Caco-2 (cell line): ENCODE measurements at regions not wholly inside any gene's neighbourhood (a gene's known extent, or its start where the extent isn't known, plus 50 kb on each side); places are given as distances from the start of the nearest gene placed in this dataset.

ENCODE experiments used
- BruUV-seq: library from RNA; stranded (reverse); fragments of 400-500 nt; replicated peaks from 2 replicates; lab custom pipeline; 2021; lab: Mats Ljungman, UMichigan
- CTCF ChIA-PET: fragments of 300-600 bp; sonication (Branson Sonifier 250); formaldehyde crosslinking; loops from one replicate; lab custom pipeline; 2022; ENCODE audit warnings: antibody characterized with exemption; lab: Charles Lee
- POLR2A ChIA-PET: fragments of 300-600 bp; sonication (Branson Sonifier 250); formaldehyde crosslinking; loops from one replicate; lab custom pipeline; 2022; ENCODE audit warnings: antibody characterized with exemption; lab: Charles Lee
- DNase-seq, 2 experiments: peaks; one replicate each; pipeline versions ENCODE4 v3.0.0 to v3.0.0-alpha.2; 2020 to 2022
- H3K27me3 ChIP-seq: replicated peaks from 2 replicates; pipeline ENCODE4 v1.6.0; 2011; ENCODE audit warnings: low read length; ENCODE audit not compliant: control insufficient read depth, insufficient read depth
- H3K36me3 ChIP-seq: 2 replicates; pipeline ENCODE4 v1.5.1; 2011; ENCODE audit warnings: low read length; ENCODE audit not compliant: control insufficient read depth, insufficient read depth
- H3K4me1 ChIP-seq: fragments of 250-450 bp; sonication (Bioruptor Pico); 2 replicates; pipeline ENCODE4 v1.5.1; 2020; ENCODE audit warnings: mild to moderate bottlenecking
- H3K4me3 ChIP-seq: 2 replicates; pipeline ENCODE4 v1.5.1; 2011; ENCODE audit warnings: low read depth, mild to moderate bottlenecking, control low read depth, low read length
- H3K9me3 ChIP-seq: fragments of 250-450 bp; sonication (Bioruptor Pico); 2 replicates; pipeline ENCODE4 v1.5.1; 2020; ENCODE audit warnings: mild to moderate bottlenecking, moderate library complexity
- H3K27ac Mint-ChIP-seq: one replicate; pipeline ENCODE4 v1.8.0; 2022; ENCODE audit warnings: mixed read lengths; ENCODE audit not compliant: unreplicated experiment
- H3K27me3 Mint-ChIP-seq: one replicate; pipeline ENCODE4 v1.8.0; 2022; ENCODE audit warnings: mixed read lengths; ENCODE audit not compliant: insufficient read depth, unreplicated experiment
- H3K36me3 Mint-ChIP-seq: one replicate; pipeline ENCODE4 v1.8.0; 2022; ENCODE audit warnings: mild to moderate bottlenecking, mixed read lengths; ENCODE audit not compliant: insufficient read depth, unreplicated experiment
- H3K4me1 Mint-ChIP-seq: one replicate; pipeline ENCODE4 v1.8.0; 2022; ENCODE audit warnings: low read depth, mixed read lengths; ENCODE audit not compliant: unreplicated experiment
- H3K4me3 Mint-ChIP-seq: one replicate; pipeline ENCODE4 v1.8.0; 2022; ENCODE audit warnings: mild to moderate bottlenecking, moderate library complexity, mixed read lengths; ENCODE audit not compliant: unreplicated experiment
- H3K9me3 Mint-ChIP-seq: one replicate; pipeline ENCODE4 v1.8.0; 2022; ENCODE audit warnings: mixed read lengths; ENCODE audit not compliant: unreplicated experiment
- CTCF ChIP-seq, 2 experiments: fragments of 200-600 bp in 1 of 2; IDR thresholded peaks; 1 replicate in 1 of 2; 2 replicates in 1 of 2; pipeline versions ENCODE4 v1.5.1 to v1.8.0; 2011 to 2022; ENCODE audit warnings: antibody characterized with exemption in 1 of 2, control low read depth in 1 of 2, inconsistent platforms in 1 of 2, low read depth in 1 of 2, low read length in 1 of 2, mild to moderate bottlenecking in 1 of 2, moderate library complexity in 1 of 2; ENCODE audit not compliant: insufficient read depth in 1 of 2, severe bottlenecking in 1 of 2, unreplicated experiment in 1 of 2
- intact Hi-C: fragments of 100-400 bp; cut with micrococcal nuclease; formaldehyde crosslinking; loops from one replicate; pipeline ENCODE4 v1.10.0; 2022; ENCODE audit not compliant: unreplicated experiment

GRCh38 chr7:68147614-68148238, 1151.1 kb downstream of the TYW1 start:
- peaks cover 8% of the 10 kb centered on the region for H3K9me3 ChIP-seq
- H3K9me3 Mint-ChIP-seq: peaks cover 19% of the 10 kb centered on the region
- H3K27me3 ChIP-seq: no peaks in the 10 kb centered on the region
- no peaks in the 10 kb centered on the region for H3K4me1 Mint-ChIP-seq
- no peak overlapping the region for H3K4me3 ChIP-seq
- H3K36me3 ChIP-seq: no peaks in the 10 kb centered on the region
- ChIA-PET CTCF (no interaction called here), POLR2A (no interaction called here)
- H3K4me1 ChIP-seq: no peaks in the 10 kb centered on the region
- BruUV-seq: no TSS peak
- TF ChIP-seq CTCF (IDR thresholded peaks at IDR 0.05; ENCODE audit: insufficient read depth in 1 of 2, low read depth in 1 of 2, low read length in 1 of 2, severe bottlenecking in 1 of 2, unreplicated experiment in 1 of 2): no peak
- H3K4me3 Mint-ChIP-seq: no peak overlapping the region
- intact Hi-C loops: no loop called here
- H3K36me3 Mint-ChIP-seq: no peaks in the 10 kb centered on the region
- DNase-seq: no peak
- no peak overlapping the region for H3K27ac Mint-ChIP-seq
- no peaks in the 10 kb centered on the region for H3K27me3 Mint-ChIP-seq

- H3K36me3 ChIP-seq: no peaks in the 10 kb centered on the region
- Mint-ChIP-seq H3K36me3 (no peaks in the 10 kb centered on the region), H3K4me1 (no peaks in the 10 kb centered on the region), H3K27ac (no peak overlapping the region), H3K4me3 (no peak overlapping the region), H3K27me3 (no peaks in the 10 kb centered on the region), H3K9me3 (peaks cover 19% of the 10 kb centered on the region)
- intact Hi-C loops: no loop called here
- no TSS peak for BruUV-seq
- ChIA-PET CTCF (no interaction called here), POLR2A (no interaction called here)
- H3K4me1 ChIP-seq: no peaks in the 10 kb centered on the region
- DNase-seq: no peak
- H3K4me3 ChIP-seq: no peak overlapping the region
- no peak for TF ChIP-seq CTCF (IDR thresholded peaks at IDR 0.05; ENCODE audit: insufficient read depth in 1 of 2, low read depth in 1 of 2, low read length in 1 of 2, severe bottlenecking in 1 of 2, unreplicated experiment in 1 of 2)
- H3K27me3 ChIP-seq: no peaks in the 10 kb centered on the region
- H3K9me3 ChIP-seq: peaks cover 2% of the 10 kb centered on the region
Observed at GRCh38 chr7:68148440-68148839, 1151.8 kb downstream of the TYW1 start.

- H3K27me3 ChIP-seq: no peaks in the 10 kb centered on the region
- peaks cover 6% of the 10 kb centered on the region; the same call in 1 of the 2 replicates for H3K9me3 ChIP-seq
- Mint-ChIP-seq H3K27ac (no peak overlapping the region), H3K4me3 (no peak overlapping the region), H3K4me1 (no peaks in the 10 kb centered on the region), H3K36me3 (no peaks in the 10 kb centered on the region), H3K9me3 (peaks cover 10% of the 10 kb centered on the region), H3K27me3 (no peaks in the 10 kb centered on the region)
- TF ChIP-seq CTCF (IDR thresholded peaks at IDR 0.05; ENCODE audit: insufficient read depth in 1 of 2, low read depth in 1 of 2, low read length in 1 of 2, severe bottlenecking in 1 of 2, unreplicated experiment in 1 of 2): no peak
- ChIA-PET CTCF (no interaction called here), POLR2A (no interaction called here)
- no peak overlapping the region for H3K4me3 ChIP-seq
- intact Hi-C loops: no loop called here
- no TSS peak for BruUV-seq
- no peaks in the 10 kb centered on the region for H3K36me3 ChIP-seq
- H3K4me1 ChIP-seq: no peaks in the 10 kb centered on the region
- DNase-seq: no peak
Observed at GRCh38 chr7:68152205-68152604, 1155.6 kb downstream of the TYW1 start.
